OCI-LY7 (cell line): ENCODE measurements at regions not wholly inside any gene's neighbourhood (a gene's known extent, or its start where the extent isn't known, plus 50 kb on each side); places are given as distances from the start of the nearest gene placed in this dataset.

Experiments
- BruUV-seq: library from RNA; stranded (reverse); fragments of 400-500 nt; replicated peaks from 2 replicates; lab custom pipeline; 2021; lab: Mats Ljungman, UMichigan
- CTCF ChIA-PET: fragments of 300-600 bp; sonication (Branson Sonifier 250); formaldehyde crosslinking; loops from one replicate; lab custom pipeline; 2022; ENCODE audit warnings: antibody characterized with exemption; ENCODE audit not compliant: unreplicated experiment; lab: Charles Lee
- POLR2A ChIA-PET: fragments of 300-600 bp; sonication (Branson Sonifier 250); formaldehyde crosslinking; loops from one replicate; lab custom pipeline; 2022; ENCODE audit warnings: antibody characterized with exemption; lab: Charles Lee
- DNase-seq: peaks from one replicate; pipeline ENCODE4 v3.0.0-alpha.2; 2015; ENCODE audit warnings: low spot score
- H2AFZ ChIP-seq: fragments of 200-600 bp; sonication (generic), shearing (Covaris generic); 2 replicates; pipeline ENCODE4 v1.6.1; 2014; ENCODE audit warnings: mild to moderate bottlenecking, antibody characterized with exemption, low read length, moderate library complexity
- H3K27ac ChIP-seq: fragments of 200-600 bp; sonication (generic); 2 replicates; pipeline ENCODE4 v1.5.1; 2014; ENCODE audit warnings: mixed run types, low read depth, mild to moderate bottlenecking, moderate library complexity, low read length, inconsistent platforms; ENCODE audit not compliant: poor library complexity, severe bottlenecking
- H3K36me3 ChIP-seq: fragments of 200-600 bp; sonication (generic); 2 replicates; pipeline ENCODE4 v1.6.1; 2014; ENCODE audit warnings: mild to moderate bottlenecking, antibody characterized with exemption, low read length, moderate library complexity, mixed read lengths; ENCODE audit not compliant: insufficient read depth
- H3K4me1 ChIP-seq: fragments of 200-600 bp; sonication (generic); 2 replicates; pipeline ENCODE4 v1.5.1; 2014; ENCODE audit warnings: mild to moderate bottlenecking, low read length; ENCODE audit not compliant: insufficient read depth, poor library complexity, severe bottlenecking
- H3K4me2 ChIP-seq: fragments of 200-600 bp; sonication (generic); 2 replicates; pipeline ENCODE4 v1.6.1; 2014; ENCODE audit warnings: mild to moderate bottlenecking, low read length
- H3K4me3 ChIP-seq: fragments of 200-600 bp; sonication (generic); 2 replicates; pipeline ENCODE4 v1.5.1; 2014; ENCODE audit warnings: mild to moderate bottlenecking, low read depth, low read length; ENCODE audit not compliant: poor library complexity, severe bottlenecking
- H3K79me2 ChIP-seq: fragments of 200-600 bp; sonication (generic); 2 replicates; pipeline ENCODE4 v1.6.1; 2016; ENCODE audit warnings: low read depth, mild to moderate bottlenecking, low read length, moderate library complexity, mixed read lengths; ENCODE audit not compliant: insufficient read depth
- H3K9me2 ChIP-seq: fragments of 200-600 bp; sonication (generic); 2 replicates; pipeline ENCODE4 v1.6.1; 2016; ENCODE audit warnings: mild to moderate bottlenecking, low read length, mixed read lengths; ENCODE audit not compliant: insufficient read depth
- H3K9me3 ChIP-seq: fragments of 200-600 bp; sonication (generic); 2 replicates; pipeline ENCODE4 v1.6.1; 2014; ENCODE audit warnings: mild to moderate bottlenecking, mixed run types, low read length, mixed read lengths
- H4K20me1 ChIP-seq: fragments of 200-600 bp; sonication (generic); 2 replicates; pipeline ENCODE4 v1.6.1; 2014; ENCODE audit warnings: mild to moderate bottlenecking, antibody characterized with exemption, low read length, moderate library complexity, mixed read lengths; ENCODE audit not compliant: insufficient read depth
- EZH2phosphoT487 ChIP-seq: fragments of 200-600 bp; sonication (generic); IDR thresholded peaks from 2 replicates; pipeline ENCODE4 v1.6.1; 2018; ENCODE audit warnings: low read depth, borderline replicate concordance, mild to moderate bottlenecking, mixed run types, antibody characterized with exemption, low read length, moderate library complexity, mixed read lengths
- intact Hi-C: fragments of 100-400 bp; cut with micrococcal nuclease; formaldehyde crosslinking; loops from one replicate; pipeline ENCODE4 v1.10.0; 2022; ENCODE audit not compliant: unreplicated experiment
- TF ChIP-seq, protein P1 (sequence below): fragments of 200-600 bp; sonication (generic); conservative IDR thresholded peaks from 2 replicates; pipeline ENCODE4 v1.5.1; 2014; ENCODE audit warnings: mild to moderate bottlenecking, antibody characterized with exemption, low read length, moderate library complexity, mixed read lengths

DNA sequence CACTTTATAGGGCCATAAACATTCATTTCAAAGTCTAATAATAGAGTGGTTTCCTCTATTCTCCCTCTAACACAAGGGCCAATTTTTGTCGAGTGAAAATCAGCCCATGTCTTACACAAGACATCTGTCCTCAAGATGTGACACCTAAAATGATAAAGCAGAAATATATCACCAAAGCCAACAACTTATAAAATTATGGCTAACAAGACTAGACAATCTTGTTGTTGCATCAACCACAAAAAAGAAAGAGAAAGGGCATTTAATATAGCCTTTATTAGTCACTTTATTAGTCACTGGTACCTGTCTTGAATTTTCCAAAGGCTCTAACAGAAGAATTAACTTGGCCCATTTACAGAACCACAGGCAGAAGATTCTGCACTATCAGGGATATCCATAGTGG lies 161.6 kb downstream of the SMIM20 start:
- no peaks in the 10 kb centered on the region for H3K9me3 ChIP-seq
- H3K27ac ChIP-seq = no peak overlapping the region
- ChIA-PET POLR2A (interaction anchor here (1.1 kb wide), 1 partner anchor 107 kb away, joined by 3 read pairs; no protein-coding TSS in a partner anchor), CTCF (no interaction called here)
- no peak overlapping the region for H3K4me3 ChIP-seq
- H4K20me1 ChIP-seq = no peaks in the 10 kb centered on the region
- no TSS peak for BruUV-seq
- intact Hi-C loops = no loop called here
- no peak for DNase-seq
- TF ChIP-seq, protein P1, sequence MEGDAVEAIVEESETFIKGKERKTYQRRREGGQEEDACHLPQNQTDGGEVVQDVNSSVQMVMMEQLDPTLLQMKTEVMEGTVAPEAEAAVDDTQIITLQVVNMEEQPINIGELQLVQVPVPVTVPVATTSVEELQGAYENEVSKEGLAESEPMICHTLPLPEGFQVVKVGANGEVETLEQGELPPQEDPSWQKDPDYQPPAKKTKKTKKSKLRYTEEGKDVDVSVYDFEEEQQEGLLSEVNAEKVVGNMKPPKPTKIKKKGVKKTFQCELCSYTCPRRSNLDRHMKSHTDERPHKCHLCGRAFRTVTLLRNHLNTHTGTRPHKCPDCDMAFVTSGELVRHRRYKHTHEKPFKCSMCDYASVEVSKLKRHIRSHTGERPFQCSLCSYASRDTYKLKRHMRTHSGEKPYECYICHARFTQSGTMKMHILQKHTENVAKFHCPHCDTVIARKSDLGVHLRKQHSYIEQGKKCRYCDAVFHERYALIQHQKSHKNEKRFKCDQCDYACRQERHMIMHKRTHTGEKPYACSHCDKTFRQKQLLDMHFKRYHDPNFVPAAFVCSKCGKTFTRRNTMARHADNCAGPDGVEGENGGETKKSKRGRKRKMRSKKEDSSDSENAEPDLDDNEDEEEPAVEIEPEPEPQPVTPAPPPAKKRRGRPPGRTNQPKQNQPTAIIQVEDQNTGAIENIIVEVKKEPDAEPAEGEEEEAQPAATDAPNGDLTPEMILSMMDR = no peak
- no peak for TF ChIP-seq EZH2phosphoT487
- H3K36me3 ChIP-seq = no peaks in the 10 kb centered on the region
- no peaks in the 10 kb centered on the region for H3K79me2 ChIP-seq
- no peak overlapping the region for H2AFZ ChIP-seq
- H3K4me2 ChIP-seq = no peak overlapping the region
- H3K9me2 ChIP-seq = no peaks in the 10 kb centered on the region
- no peaks in the 10 kb centered on the region for H3K4me1 ChIP-seq

DNA sequence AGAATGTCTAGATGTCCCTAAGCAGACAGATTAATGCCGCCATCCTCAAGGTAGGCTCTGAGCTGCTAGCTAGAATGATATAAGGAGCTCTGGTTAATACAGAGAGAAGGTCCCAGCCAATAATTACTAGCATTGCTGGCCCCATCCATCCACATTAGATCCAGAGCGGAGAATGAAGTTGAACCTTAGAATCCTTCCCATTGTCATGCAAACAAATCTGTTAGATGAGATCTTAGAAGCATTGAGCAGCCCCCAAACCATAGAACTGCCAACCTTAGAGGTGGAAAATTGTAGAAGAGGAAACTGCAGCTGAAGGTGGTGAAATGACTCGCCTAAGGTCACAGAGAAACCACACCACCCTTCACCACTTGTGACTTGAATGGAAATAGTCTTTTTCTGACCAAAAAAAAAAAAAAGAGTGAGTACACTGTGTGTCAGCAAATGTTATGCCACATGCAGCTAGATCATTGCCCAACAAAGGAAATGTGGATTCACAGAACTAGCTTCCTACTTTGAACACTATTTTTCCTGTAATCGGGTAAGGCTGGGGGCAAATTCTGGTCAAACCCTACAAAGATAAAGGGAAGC lies 162.1 kb downstream of the SMIM20 start:
- Histone ChIP-seq H3K9me3 (no peaks in the 10 kb centered on the region), H3K79me2 (no peaks in the 10 kb centered on the region), H3K27ac (no peak overlapping the region), H3K4me1 (no peaks in the 10 kb centered on the region), H3K4me3 (no peak overlapping the region), H4K20me1 (no peaks in the 10 kb centered on the region), H2AFZ (no peak overlapping the region), H3K4me2 (no peak overlapping the region), H3K9me2 (no peaks in the 10 kb centered on the region), H3K36me3 (no peaks in the 10 kb centered on the region)
- ChIA-PET CTCF (no interaction called here), POLR2A (interaction anchor here (1.1 kb wide), 1 partner anchor 329 kb away, joined by 3 read pairs; no protein-coding TSS in a partner anchor)
- intact Hi-C loops = no loop called here
- BruUV-seq = no TSS peak
- TF ChIP-seq, protein P1 = no peak
- TF ChIP-seq EZH2phosphoT487 = no peak
- DNase-seq = no peak

DNA sequence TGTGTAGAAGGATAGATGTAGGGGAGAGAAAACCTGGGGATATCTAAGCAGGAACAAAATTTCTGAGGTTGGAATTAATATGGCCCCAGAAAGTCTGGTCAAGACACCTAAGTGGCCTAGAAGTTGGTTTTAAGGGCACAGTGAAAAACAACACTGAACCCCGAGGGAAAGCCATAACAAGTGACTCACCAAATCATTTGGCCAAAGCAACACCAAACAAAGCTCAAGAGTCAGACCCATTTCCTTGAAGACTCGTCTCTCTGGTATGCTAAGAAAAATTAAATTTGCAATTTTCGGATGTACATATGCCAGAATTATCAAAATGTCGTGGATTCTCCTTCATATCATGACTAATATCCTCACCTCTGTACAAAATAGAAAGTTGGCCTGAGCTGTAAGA lies 162.9 kb downstream of the SMIM20 start:
- BruUV-seq = no TSS peak
- Histone ChIP-seq H3K27ac (no peak overlapping the region), H3K36me3 (no peaks in the 10 kb centered on the region), H3K9me2 (no peaks in the 10 kb centered on the region), H4K20me1 (no peaks in the 10 kb centered on the region), H3K4me3 (no peak overlapping the region), H3K4me1 (no peaks in the 10 kb centered on the region), H3K79me2 (no peaks in the 10 kb centered on the region), H3K9me3 (no peaks in the 10 kb centered on the region), H2AFZ (no peak overlapping the region), H3K4me2 (no peak overlapping the region)
- TF ChIP-seq, protein P1 = no peak
- no peak for TF ChIP-seq EZH2phosphoT487
- intact Hi-C loops = no loop called here
- DNase-seq = no peak
- CTCF ChIA-PET = interaction anchor here (0.5 kb wide), 1 partner anchor 303 kb away, joined by 3 read pairs; no protein-coding TSS in a partner anchor
- POLR2A ChIA-PET = interaction anchor here (0.5 to 1.1 kb wide), 3 partner anchors 220 to 328 kb away, joined by 3 to 4 read pairs (median 3); no protein-coding TSS in a partner anchor
